Central memory CD8-positive, alpha-beta T cell (primary cell): ENCODE measurements at regions not wholly inside any gene's neighbourhood (a gene's known extent, or its start where the extent isn't known, plus 50 kb on each side); places are given as distances from the start of the nearest gene placed in this dataset.
"Not testable (repeated sequence)": the region's sequence is repeated elsewhere in the genome, so short reads cannot be mapped to it uniquely, and the experiment has no call there.

Source experiments
- ATAC-seq: fragments of 150-1000 bp; cut with Tn5 transposase; replicated peaks from 2 replicates; pipeline ENCODE4 v1.10.0; 2022; ENCODE audit warnings: mild to moderate bottlenecking, moderate FRiP score, moderate number of reproducible peaks; ENCODE audit not compliant: poor library complexity, severe bottlenecking; ENCODE audit errors: extremely low read depth
- DNase-seq, 2 donors: peaks; one replicate each; pipeline ENCODE4 v3.0.0; 2021; ENCODE audit warnings: low spot score in 2 of 2
- H3K27ac Mint-ChIP-seq: one replicate; pipeline ENCODE4 v1.8.0; 2022; ENCODE audit warnings: low read depth, mild to moderate bottlenecking, moderate library complexity, mixed read lengths
- H3K27me3 Mint-ChIP-seq: one replicate; pipeline ENCODE4 v1.8.0; 2022; ENCODE audit warnings: mixed read lengths
- H3K36me3 Mint-ChIP-seq: one replicate; pipeline ENCODE4 v1.8.0; 2022; ENCODE audit warnings: mild to moderate bottlenecking, moderate library complexity, mixed read lengths; ENCODE audit not compliant: insufficient read depth
- H3K4me1 Mint-ChIP-seq: one replicate; pipeline ENCODE4 v1.8.0; 2022; ENCODE audit warnings: mixed read lengths
- H3K4me3 Mint-ChIP-seq: one replicate; pipeline ENCODE4 v1.8.0; 2022; ENCODE audit warnings: mild to moderate bottlenecking, moderate library complexity, mixed read lengths
- H3K9me3 Mint-ChIP-seq: one replicate; pipeline ENCODE4 v1.8.0; 2022; ENCODE audit warnings: mixed read lengths

DNA sequence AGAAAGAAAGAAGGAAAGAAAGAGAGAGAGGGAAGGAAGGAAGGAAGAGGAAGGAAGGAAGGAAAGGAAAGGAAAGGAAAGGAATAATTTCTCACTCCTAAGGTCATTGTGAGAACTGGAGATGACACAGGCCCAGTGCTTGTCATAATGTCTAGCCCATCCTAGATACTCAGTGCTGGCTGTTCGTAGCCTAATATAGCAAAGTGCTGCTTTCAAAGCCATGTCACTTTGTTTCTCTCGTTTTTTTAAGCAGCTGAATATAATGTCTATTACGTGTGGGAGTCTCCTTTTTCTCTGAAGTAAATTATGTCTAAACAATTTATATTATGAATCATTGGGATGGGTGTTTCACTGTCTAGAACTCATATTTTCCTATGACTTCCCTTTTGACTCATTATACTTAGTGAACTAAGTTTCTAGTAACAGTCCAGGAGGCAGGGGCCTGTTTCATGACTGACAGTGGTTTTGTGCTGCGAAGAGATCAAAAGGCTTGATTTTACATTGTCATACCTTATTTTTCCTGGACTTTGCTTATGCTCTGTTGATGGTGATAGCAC is 327.0 kb upstream of the ZFP42 start:
- peaks cover 35% of the 10 kb centered on the region for H3K9me3 Mint-ChIP-seq
- DNase-seq (no peak), ATAC-seq (no peak)
- H3K4me1 Mint-ChIP-seq = no peaks in the 10 kb centered on the region
- no peak overlapping the region for H3K4me3 Mint-ChIP-seq
- H3K36me3 Mint-ChIP-seq = no peaks in the 10 kb centered on the region
- H3K27me3 Mint-ChIP-seq = no peaks in the 10 kb centered on the region
- no peak overlapping the region for H3K27ac Mint-ChIP-seq

DNA sequence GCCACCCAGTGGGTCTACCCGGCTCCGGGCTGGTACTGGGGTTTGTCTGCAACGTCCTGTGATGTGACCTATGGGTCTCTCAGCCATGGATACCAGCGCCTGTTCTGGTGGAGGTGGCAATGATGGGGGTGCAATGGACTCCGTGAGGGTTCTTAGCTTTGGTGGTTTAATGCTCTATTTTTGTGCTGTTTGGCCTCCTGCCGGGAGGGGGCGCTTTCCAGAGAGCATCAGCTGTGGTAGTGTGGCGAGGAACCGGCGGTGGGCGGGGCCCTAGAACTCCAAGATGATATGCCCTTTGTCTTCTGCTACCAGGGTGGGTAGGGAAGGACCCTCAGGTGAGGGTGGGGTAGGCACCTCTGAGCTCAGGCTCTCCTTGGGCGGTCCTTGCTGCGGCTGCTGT is 324.1 kb upstream of the ZFP42 start:
- not testable (repeated sequence) for DNase-seq, H3K27me3 Mint-ChIP-seq, H3K4me3 Mint-ChIP-seq, H3K27ac Mint-ChIP-seq, H3K36me3 Mint-ChIP-seq, H3K4me1 Mint-ChIP-seq, ATAC-seq
- H3K9me3 Mint-ChIP-seq = peaks cover 38% of the 10 kb centered on the region

GRCh38 chr4:187671958-187672357 is 323.6 kb upstream of the ZFP42 start:
- H3K27ac Mint-ChIP-seq, ATAC-seq, H3K4me3 Mint-ChIP-seq, DNase-seq, H3K36me3 Mint-ChIP-seq, H3K4me1 Mint-ChIP-seq, H3K27me3 Mint-ChIP-seq: not testable (repeated sequence)
- H3K9me3 Mint-ChIP-seq = peaks cover 34% of the 10 kb centered on the region

GRCh38 chr4:187672526-187672925 is 323.0 kb upstream of the ZFP42 start:
- H3K36me3 Mint-ChIP-seq = not testable (repeated sequence)
- H3K9me3 Mint-ChIP-seq = peaks cover 33% of the 10 kb centered on the region

DNA sequence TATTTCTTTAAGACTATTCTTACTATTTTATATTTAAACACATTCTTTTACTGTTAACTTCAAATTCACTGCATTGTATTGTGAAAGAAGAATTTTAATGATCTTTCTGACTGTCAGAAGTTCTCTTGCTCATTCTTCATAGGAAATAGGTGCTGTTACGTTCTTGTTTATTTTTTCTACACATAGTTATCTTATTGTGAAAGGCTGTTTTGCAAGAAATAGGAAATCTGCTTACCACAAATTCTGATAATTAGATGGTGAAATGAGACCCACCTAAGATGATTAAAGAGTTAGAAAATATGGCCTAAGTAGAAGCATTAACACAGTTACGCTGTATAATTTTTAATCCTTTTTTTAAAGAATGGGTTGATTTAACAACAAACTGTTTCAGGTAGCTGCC is 316.1 kb upstream of the ZFP42 start:
- DNase-seq (no peak), ATAC-seq (no peak)
- Mint-ChIP-seq H3K9me3 (peaks cover 15% of the 10 kb centered on the region), H3K27ac (no peak overlapping the region), H3K27me3 (no peaks in the 10 kb centered on the region), H3K4me1 (no peaks in the 10 kb centered on the region), H3K36me3 (no peaks in the 10 kb centered on the region), H3K4me3 (no peak overlapping the region)

More at GRCh38 chr4:187672526-187672925, 323.0 kb upstream of the ZFP42 start:
- H3K4me1 Mint-ChIP-seq, DNase-seq, H3K4me3 Mint-ChIP-seq, H3K27me3 Mint-ChIP-seq, H3K27ac Mint-ChIP-seq, ATAC-seq: not testable (repeated sequence)

GRCh38 chr4:187685247-187685646 is 310.3 kb upstream of the ZFP42 start:
- Mint-ChIP-seq H3K9me3 (peaks cover 10% of the 10 kb centered on the region), H3K4me3 (no peak overlapping the region), H3K27ac (no peak overlapping the region), H3K4me1 (no peaks in the 10 kb centered on the region), H3K27me3 (no peaks in the 10 kb centered on the region), H3K36me3 (no peaks in the 10 kb centered on the region)
- DNase-seq (no peak), ATAC-seq (no peak)

DNA sequence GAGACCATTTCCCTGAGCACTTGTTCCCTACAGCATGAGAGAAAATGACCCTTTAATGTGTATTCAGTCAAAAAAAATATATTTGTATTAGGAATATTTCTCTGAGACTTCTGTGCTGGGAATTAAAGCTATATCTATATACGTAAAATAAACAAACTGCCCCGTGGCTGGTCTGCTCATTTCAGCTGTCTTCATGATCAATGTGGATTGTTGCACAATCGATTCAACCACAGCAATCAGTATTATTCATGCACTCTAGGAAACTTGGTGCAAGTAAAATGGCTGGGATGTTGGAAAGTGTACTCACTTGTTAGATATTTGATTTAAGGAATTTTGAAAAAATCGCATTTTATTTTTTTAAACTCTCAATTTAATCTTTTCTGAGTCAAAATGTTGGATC is 307.9 kb upstream of the ZFP42 start:
- DNase-seq (no peak), ATAC-seq (no peak)
- no peak overlapping the region for H3K4me3 Mint-ChIP-seq
- H3K27me3 Mint-ChIP-seq = no peaks in the 10 kb centered on the region
- no peaks in the 10 kb centered on the region for H3K4me1 Mint-ChIP-seq
- H3K27ac Mint-ChIP-seq = no peak overlapping the region
- no peaks in the 10 kb centered on the region for H3K36me3 Mint-ChIP-seq
- peaks cover 23% of the 10 kb centered on the region for H3K9me3 Mint-ChIP-seq

DNA sequence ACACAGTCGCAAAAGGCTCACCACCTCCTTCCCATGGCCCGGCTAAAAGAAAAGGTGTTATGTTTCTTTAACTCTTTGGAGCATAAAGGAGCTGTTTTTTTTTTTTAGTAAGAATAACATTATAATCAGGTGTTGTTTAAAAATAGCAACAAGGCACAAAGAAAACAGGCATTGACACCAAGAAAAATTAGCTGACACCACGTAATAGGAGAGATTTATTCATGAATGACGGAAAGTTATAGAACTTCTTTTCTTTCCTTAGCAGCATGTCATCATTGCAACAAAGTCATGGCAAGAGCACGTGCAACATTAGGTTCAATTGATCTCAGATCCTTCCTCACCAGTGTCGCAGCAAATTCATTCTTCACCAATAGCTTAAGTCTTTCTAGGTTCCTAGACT is 302.9 kb upstream of the ZFP42 start:
- no peak for ATAC-seq

DNA sequence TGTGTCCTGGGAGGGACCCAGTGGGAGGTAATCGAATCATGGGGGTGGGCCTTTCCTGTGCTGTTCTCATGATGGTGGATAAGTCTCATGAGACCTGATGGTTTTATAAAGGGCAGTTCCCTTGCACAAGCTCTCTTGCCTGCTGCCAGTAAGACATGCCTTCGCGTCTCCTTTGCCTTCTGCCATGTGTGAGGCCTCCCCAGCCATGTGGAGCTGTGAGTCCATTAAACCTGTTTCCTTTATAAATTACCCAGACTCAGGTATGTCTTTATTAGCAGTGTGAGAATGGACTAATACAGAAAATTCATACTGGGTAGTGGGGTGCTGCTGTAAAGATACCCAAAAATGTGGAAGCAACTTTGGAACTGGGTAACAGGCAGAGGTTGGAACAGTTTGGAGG is 300.0 kb upstream of the ZFP42 start:
- not testable (repeated sequence) for H3K27me3 Mint-ChIP-seq, H3K36me3 Mint-ChIP-seq, DNase-seq, H3K27ac Mint-ChIP-seq, ATAC-seq, H3K4me3 Mint-ChIP-seq, H3K4me1 Mint-ChIP-seq
- H3K9me3 Mint-ChIP-seq = peaks cover 38% of the 10 kb centered on the region

More for the DNA sequence above, 302.9 kb upstream of the ZFP42 start:
- no peak for DNase-seq
- H3K4me1 Mint-ChIP-seq = no peaks in the 10 kb centered on the region
- H3K27me3 Mint-ChIP-seq = no peaks in the 10 kb centered on the region
- H3K36me3 Mint-ChIP-seq = no peaks in the 10 kb centered on the region
- H3K9me3 Mint-ChIP-seq = peaks cover 35% of the 10 kb centered on the region
- no peak overlapping the region for H3K27ac Mint-ChIP-seq
- H3K4me3 Mint-ChIP-seq = no peak overlapping the region

DNA sequence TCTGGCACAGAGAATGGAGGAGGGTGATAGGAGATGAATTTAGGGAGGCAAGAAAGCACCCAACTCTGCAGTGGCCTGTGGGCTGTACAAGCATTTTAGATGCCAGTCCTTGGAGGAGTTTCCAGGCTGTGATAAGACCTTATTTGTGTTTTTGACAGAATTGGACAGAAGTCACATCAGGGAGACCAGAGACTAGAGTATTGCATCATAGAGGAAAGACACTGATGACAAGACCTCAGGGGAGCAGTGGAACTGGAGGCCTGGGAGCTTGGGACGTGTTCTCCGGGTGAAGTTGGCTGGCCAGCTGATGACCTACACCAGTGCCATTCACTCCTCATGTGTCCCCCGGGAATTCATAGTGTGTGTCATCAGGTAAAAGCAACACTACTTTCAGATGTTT is 284.0 kb upstream of the ZFP42 start:
- Mint-ChIP-seq H3K4me1 (no peaks in the 10 kb centered on the region), H3K9me3 (peaks cover 25% of the 10 kb centered on the region), H3K27ac (no peak overlapping the region), H3K4me3 (no peak overlapping the region), H3K27me3 (no peaks in the 10 kb centered on the region), H3K36me3 (no peaks in the 10 kb centered on the region)
- DNase-seq (no peak), ATAC-seq (no peak)

- Mint-ChIP-seq H3K27me3 (no peaks in the 10 kb centered on the region), H3K4me1 (no peaks in the 10 kb centered on the region), H3K4me3 (no peak overlapping the region), H3K9me3 (peaks cover 20% of the 10 kb centered on the region), H3K27ac (no peak overlapping the region), H3K36me3 (no peaks in the 10 kb centered on the region)
- DNase-seq (no peak), ATAC-seq (no peak)
Observed at GRCh38 chr4:187714957-187715356, 280.6 kb upstream of the ZFP42 start.

GRCh38 chr4:187715466-187715865 is 280.1 kb upstream of the ZFP42 start:
- Mint-ChIP-seq H3K4me1 (no peaks in the 10 kb centered on the region), H3K4me3 (no peak overlapping the region), H3K36me3 (no peaks in the 10 kb centered on the region), H3K27me3 (no peaks in the 10 kb centered on the region), H3K27ac (no peak overlapping the region), H3K9me3 (peaks cover 19% of the 10 kb centered on the region)
- no peak for ATAC-seq
- no peak for DNase-seq

DNA sequence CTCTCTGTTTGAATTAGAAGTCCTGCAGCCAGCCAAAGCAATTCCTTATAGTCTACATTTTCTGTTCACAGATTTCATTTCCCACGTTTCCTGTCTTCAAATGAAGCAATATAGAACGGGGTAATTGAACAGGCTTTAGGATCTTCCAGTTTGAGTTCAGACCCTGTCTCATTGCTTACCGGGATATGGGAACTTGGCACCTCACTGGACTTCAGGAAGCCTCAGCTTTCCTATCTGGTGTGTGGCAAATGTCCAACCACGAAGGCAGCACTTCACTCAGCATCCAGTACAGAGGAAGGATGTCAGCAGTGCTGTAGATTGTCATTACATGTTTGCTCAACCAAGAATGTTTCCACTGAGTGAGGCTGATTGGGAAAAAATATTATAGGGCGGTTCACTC is 271.1 kb upstream of the ZFP42 start:
- Mint-ChIP-seq H3K4me1 (no peaks in the 10 kb centered on the region), H3K9me3 (peaks cover 13% of the 10 kb centered on the region), H3K4me3 (no peak overlapping the region), H3K36me3 (no peaks in the 10 kb centered on the region), H3K27ac (no peak overlapping the region), H3K27me3 (no peaks in the 10 kb centered on the region)
- no peak for ATAC-seq
- DNase-seq = no peak

GRCh38 chr4:187726485-187726884 is 269.1 kb upstream of the ZFP42 start:
- H3K4me3 Mint-ChIP-seq = no peak overlapping the region
- H3K36me3 Mint-ChIP-seq = no peaks in the 10 kb centered on the region
- peaks cover 30% of the 10 kb centered on the region for H3K9me3 Mint-ChIP-seq
- H3K27ac Mint-ChIP-seq = no peak overlapping the region
- no peak for ATAC-seq
- H3K4me1 Mint-ChIP-seq = no peaks in the 10 kb centered on the region
- H3K27me3 Mint-ChIP-seq = no peaks in the 10 kb centered on the region
- no peak for DNase-seq
